HG02981 (cell line): ENCODE measurements at regions not wholly inside any gene's neighbourhood (a gene's known extent, or its start where the extent isn't known, plus 50 kb on each side); places are given as distances from the start of the nearest gene placed in this dataset.
"Not testable (repeated sequence)": the region's sequence is repeated elsewhere in the genome, so short reads cannot be mapped to it uniquely, and the experiment has no call there.

Experiments used
- ATAC-seq: cut with Tn5 transposase; IDR thresholded peaks from one replicate; pipeline ENCODE4 v1.9.1; 2021; ENCODE audit warnings: mild to moderate bottlenecking, moderate library complexity; ENCODE audit not compliant: unreplicated experiment

DNA sequence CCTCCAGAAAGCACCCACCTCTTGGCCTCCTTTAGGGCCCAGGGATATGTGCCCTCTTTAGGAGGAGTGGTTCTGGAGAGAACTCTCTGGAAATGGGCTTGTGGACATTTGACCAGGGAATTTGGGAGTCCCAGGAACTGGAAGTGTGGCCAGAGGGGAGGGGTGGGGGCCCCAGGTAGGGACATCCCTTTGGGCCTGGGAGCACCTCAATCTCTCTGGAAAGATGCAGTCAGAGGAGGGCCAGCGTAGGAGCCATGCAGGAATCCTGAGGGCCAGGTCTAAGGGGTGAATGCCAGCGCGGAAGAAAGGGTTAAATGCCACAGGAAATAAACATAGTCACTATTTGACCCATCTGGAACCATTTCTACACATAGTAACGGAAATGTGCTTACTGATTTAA lies 50.3 kb upstream of the ITGA11 start:
- ATAC-seq: no peak

GRCh38 chr15:68483165-68483564 lies 51.2 kb upstream of the ITGA11 start:
- ATAC-seq: no peak

DNA sequence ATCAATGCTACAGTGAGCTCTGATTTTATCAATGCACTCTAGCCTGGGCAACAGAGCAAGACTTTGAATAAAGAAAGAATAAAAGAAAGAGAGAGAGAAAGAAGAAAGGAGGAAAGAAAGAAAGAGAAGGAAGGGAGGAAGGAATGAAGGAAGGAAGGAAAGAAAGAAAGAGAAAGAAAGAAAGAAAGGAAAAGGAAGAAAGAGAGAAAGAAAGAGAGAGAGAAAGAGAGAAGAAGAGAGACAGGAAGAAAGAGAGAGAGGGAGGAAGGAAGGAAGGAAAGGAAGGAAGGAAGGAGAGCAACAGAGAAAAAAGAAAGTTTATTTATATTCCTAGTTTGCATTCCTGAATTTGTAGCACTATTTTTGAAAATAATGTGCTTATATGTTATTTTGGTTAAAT lies 52.3 kb upstream of the ITGA11 start:
- no peak for ATAC-seq

DNA sequence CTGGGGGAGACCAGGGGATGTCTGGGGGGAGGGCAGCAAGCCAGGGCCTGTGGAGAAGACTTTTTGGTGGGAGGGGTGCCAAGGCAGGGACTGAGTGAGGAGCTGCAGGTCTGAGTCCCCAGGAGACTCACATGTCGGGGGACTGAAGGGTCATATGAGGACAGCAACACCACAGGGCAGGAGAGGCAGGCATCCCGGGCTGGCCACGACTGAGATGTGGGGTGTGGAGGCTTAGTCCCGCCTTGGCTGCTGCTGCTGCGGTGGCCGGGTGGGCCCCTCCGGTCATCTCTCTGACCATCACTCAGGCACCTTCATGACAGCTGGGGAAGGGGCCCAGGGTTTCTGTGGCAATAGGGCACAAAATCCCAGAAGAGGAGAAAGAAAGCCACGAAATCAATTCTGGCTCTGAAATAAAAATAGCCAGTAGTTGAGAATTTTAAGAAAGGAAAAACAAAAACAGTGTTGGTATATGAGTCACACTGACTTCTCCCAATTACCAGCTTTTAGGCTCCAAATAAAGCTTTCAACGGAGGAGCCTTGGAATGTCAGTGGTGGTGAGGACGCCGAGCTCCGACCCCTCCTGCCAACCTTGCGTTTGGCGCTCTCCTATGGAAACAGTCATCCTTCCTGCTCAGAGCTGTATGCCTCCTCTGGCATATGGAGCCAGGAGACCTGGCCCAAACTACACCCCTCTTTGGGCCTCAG lies 52.9 kb upstream of the ITGA11 start:
- ATAC-seq: no peak

DNA sequence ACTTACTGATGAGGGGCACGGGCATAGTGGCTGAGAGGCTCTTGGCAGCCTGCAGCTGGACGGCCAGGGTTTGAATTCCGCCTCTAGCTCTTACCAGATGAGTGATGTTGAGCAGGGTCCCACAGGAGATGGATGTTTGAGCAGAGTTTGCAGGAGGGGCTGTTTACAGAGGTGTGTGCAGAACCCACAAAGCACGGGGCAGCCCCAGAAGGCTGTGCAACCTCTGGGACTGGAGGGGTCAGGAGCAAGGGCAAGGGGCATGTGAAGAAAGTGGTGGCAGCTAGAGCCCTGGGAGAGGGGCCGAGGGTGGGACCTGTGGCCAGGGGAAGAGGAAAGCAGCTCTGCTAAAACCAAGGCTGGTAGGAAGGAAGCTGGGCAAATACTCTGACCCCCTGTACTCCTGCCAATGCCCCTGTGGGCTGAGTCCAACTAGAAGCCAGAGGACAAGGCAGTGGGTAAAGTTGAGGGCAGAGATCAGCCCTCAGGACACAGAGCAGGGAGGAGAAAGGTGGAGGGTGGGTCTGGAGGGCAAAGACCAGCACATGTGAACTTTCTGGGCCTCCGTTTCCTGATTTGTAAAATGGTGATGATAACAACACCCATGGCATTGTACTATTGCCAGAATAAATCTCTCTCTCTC lies 53.9 kb upstream of the ITGA11 start:
- no peak for ATAC-seq

- ATAC-seq: no peak
Measured at GRCh38 chr15:68487087-68487843, 55.3 kb upstream of the ITGA11 start.

- ATAC-seq: no peak
Measured at GRCh38 chr15:68488290-68488689, 56.3 kb upstream of the ITGA11 start.

GRCh38 chr15:68488966-68489365 lies 57.0 kb upstream of the ITGA11 start:
- ATAC-seq: no peak

GRCh38 chr15:68489421-68489820 lies 57.5 kb upstream of the ITGA11 start:
- no peak for ATAC-seq

DNA sequence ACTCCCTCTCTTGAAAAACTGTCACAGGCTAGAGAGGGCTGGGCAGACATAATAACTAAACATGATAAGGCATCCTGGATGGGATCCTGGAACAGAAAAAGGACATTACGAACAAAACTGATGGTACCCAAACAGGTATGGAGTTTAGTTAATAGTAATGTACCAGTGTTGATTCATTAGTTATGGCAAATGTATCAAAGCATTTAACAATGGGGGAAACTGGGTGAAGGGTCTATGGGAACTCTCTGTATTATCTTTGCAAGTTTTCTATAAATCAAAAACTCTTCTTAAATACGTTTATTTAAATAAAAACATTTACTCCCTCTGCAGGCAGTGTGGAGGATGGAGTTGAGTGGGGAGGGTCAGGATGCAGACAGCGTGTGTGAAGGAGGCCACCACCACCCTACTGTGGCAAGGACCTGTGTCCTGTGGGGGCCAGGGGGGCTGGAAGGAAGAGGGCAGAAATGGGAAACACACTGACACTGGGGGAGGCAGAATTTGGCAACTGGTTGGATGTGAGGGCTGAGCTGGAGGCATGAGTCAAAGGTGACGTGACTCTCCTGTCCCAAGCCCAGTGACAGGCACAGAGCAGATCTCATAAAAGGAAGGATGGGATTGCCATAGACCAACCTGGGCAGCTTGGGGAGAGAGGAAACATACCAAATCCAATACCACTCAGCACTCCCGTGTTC lies 59.6 kb upstream of the ITGA11 start:
- no peak for ATAC-seq

DNA sequence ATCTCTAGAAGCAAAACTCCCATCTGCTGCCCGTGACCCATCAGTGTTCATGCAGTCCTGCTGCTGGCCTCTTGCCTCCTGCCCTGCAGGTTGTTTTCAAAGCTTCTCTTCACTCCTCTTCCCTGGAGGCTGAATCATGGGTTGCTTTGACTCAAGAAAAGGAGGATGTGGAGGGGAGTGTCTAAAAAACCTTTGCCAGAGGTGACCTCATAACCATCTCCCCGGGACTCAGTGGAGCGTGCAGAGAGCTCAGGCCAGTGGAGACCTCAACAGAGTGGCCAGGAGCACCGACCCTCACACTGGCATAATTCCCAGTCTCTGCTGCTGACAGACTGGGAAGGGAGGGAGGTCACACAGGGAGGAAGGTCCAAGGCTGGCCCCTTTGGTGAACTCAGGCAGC lies 60.9 kb upstream of the ITGA11 start:
- ATAC-seq: no peak

GRCh38 chr15:68493629-68494028 lies 61.7 kb upstream of the ITGA11 start:
- no peak for ATAC-seq

DNA sequence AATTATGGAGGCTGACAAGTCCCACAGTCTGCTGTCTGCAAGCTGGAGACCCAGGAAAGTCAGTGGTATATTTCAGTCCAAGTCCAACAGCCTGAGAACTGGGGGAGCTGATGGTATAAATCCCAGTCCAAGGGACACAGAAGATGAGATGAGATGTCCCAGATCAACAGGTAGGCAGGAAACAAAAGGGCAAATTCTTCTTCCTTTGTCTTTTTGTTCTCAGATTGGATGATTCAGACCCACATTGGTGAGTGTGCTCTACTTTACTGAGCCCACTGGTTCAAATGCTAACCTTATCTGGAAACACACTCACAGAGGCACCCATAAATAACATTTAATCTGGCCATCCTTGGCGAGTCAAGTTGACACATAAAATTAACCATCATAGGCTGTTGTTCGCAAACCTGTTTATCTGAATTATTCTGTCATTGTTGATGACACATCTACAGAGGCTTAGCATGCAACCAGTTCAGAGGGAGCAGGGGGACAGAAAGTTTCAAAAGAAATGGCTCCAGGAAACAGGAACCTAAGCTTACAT lies 62.7 kb upstream of the ITGA11 start:
- no peak for ATAC-seq

- no peak for ATAC-seq
Measured at GRCh38 chr15:68495221-68495950, 63.4 kb upstream of the ITGA11 start.

- no peak for ATAC-seq
Measured at GRCh38 chr15:68495981-68496705, 64.2 kb upstream of the ITGA11 start.

DNA sequence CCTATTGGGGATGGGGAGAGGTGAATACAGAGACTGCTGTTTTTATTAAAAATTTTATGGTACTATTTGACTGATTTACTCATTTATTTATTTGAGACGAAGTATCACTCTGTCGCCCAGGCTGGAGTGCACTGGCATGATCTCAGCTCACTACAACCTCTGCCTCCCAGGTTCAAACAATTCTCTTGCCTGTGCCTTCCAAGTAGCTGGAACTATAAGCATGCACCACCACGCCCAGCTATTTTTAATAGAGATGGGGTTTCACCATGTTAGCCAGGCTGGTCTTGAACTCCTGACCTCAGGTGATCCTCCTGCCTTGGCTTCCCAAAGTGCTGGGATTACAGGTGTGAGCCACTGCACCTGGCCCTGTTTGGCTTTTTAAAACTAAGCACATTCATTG lies 64.8 kb upstream of the ITGA11 start:
- ATAC-seq: not testable (repeated sequence)

DNA sequence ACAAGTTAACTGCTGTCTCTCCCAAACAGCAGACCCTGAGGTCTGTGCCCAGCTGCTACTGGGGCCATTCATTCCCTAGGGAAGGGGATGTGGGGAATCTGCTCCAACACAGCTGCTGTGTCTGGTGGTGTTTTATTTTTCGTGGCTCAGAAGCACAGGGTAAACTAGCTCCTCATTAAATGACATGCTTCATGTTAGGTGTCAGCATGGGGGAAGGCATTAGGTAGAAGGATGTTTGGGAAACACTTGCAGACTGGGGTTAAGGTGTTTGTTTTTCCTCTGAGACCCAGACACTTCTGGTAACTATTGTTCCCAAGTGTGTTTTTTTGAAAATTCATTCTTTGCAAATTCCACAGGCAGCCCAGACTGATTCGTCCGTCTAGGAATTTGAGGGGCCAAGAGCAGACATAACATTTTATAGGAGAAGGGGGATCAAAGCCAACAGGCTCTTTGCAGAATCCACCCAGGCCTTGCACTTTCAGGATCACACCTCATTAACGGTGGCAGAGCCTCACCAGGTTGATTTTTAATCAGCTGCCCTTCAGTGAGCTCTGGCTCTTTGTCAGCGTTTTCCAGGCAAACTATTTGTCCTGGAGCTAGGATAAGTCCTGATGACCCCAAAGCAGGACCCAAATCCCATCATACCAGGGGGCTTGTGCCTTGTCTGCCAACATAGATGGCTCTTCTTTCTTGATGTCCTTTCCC lies 65.4 kb upstream of the ITGA11 start:
- ATAC-seq: no peak

GRCh38 chr15:68498076-68498475 lies 66.1 kb upstream of the ITGA11 start:
- no peak for ATAC-seq

DNA sequence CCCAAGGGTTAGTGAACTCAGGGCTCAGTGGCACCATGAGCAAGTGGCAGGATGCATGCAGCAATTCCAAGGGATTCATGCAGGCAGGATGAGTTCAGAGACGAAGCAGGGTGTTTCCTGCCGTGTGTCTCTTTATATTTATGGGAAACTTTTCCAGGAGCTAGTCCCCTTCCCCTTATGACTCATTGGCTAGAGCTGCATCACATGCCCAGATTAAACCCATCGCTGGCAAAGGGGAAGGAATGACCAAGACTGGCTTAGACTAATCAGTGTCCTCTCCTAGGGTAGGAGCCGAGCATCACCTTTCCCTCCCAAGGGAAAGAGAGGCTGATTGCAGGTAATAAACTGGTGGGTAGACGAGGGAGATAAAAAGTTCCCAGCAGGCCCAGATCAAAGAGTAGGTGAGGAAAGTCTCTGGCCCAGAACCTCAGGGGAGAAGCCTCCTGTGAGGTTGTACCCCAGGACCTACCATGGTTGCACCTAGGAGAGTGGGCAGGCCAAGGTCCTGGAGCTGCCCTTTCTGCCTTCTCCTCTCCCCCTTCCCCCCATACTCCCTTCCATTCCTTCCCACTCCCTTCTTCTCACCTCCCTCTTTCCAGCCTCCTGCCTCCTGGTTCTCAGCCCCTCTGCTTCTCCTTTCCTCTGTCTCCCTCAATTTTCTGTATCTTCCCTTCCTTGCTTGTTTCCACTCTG lies 67.8 kb upstream of the ITGA11 start:
- no peak for ATAC-seq
